GM21526 (cell line): ENCODE measurements at regions not wholly inside any gene's neighbourhood (a gene's known extent, or its start where the extent isn't known, plus 50 kb on each side); places are given as distances from the start of the nearest gene placed in this dataset.

Experiments used
- ATAC-seq: cut with Tn5 transposase; IDR thresholded peaks from one replicate; pipeline ENCODE4 v1.9.1; 2021; ENCODE audit warnings: moderate library complexity; ENCODE audit not compliant: unreplicated experiment, low FRiP score

DNA sequence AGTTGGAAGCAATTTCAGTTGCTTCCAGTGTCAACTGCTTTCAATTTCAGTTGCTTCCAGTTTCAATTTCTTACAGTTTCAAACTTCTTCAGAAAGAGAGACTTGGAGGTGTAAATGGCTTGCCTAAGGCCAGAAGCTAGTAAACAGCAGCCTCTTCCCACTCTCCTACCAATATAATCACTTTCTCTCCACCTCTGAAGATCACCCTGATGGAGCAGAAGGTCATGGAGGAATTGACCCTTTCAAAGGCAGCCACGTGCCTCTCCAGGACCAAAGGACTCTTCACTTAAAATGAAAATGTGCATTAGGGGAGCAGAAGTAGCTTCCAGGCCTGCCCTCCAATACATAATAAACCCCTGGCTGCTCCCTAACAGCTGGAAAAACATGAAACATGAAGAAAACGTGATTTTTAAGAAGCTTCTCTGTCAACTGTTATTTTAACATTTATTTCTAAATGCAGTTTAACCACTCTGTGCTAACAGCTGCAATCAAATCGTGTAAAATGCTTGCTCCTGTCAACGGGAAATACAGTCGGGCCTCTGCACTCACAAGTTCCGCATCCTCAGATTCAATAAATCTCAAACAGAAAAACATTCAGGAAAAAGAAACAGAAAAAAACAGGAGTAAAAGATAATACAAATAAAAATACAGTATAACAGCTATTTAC is 1020.6 kb downstream of the XPNPEP1 start:
- peak; percentile 51 for ATAC-seq

GRCh38 chr10:108901781-108902618 is 1021.3 kb downstream of the XPNPEP1 start:
- peak; percentile 23 for ATAC-seq

GRCh38 chr10:108899670-108900069 is 1023.6 kb downstream of the XPNPEP1 start:
- no peak for ATAC-seq

DNA sequence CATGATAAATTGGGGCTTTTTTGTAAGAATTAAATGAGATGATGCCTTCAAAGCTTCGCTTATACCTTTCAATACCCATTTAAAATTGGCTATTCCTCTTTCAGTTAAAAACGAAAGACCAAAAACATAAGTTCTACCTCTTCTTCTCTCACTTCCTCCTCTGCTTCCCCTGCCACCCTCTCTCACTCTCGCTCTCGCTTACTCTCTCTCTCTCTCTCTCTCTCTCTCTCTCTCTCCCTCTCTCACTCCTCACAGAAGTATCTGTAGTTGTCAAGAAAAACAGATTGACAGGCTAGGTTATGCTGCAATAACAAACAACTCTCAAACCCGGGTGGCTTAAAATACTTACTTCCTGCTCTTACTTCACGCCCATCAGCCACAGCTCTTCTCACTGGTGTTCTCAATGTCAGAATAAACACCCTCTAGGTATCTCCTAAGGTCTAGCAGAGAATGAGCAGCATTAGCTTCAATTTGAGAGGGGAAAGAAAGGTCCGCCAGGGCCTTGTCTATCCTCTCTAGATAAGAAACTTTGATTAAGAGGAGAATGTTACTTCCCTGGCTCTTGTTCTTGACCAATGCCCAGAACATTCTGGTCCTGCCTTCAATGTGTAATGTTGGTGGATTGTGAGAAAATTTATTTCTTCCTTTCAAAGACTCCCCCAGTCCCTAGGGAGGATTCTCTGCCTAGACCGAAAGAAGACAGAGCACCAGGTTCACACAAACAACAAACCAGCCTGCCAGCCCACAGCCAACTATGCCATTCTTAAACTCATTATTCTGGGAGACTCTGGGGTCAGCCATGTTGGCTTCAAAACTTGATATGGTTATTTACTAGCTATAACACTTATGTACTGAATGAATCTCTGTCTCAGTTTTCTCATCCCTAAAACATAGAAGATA is 1028.7 kb downstream of the XPNPEP1 start:
- ATAC-seq = peak; percentile 91

- ATAC-seq = no peak
Observed at GRCh38 chr10:108877095-108877561, 1046.2 kb downstream of the XPNPEP1 start.

DNA sequence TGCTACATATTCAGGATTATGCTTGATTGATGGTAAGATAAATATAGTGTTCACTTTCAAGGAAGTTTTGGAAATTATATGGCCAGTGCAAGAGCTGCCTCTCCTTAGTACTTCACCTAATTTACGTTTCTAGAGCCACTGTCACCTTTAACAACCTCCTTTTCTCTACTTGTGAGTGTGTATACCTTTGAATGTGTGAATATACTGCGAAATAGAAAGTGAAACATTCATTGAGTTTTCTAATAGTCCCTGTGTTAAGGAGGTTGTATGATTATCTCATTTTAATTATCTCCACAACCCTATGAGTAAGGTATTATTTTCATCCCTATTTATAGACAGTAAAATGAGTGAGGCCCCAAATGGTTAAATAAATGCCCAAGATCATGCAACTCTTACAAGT is 1050.5 kb downstream of the XPNPEP1 start:
- ATAC-seq = no peak

DNA sequence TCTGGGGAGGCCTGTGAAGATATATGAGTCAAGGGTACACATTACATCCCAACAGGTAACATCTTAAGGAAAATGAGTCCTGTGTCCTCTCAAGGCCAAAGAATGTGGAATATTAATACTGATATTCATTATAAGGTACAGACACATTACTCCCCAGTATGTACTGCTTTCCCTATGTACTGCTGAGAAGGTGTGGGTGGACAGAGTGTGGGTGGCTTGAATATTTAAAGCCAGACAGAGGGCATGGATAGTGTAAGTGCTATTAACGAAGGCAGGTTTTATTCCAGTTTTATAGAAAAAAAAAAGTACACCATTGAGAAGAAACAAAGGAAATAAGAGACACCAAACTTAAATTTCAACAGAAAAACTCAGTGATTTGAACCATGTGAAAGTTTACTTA is 1054.4 kb downstream of the XPNPEP1 start:
- ATAC-seq = no peak

- no peak for ATAC-seq
Observed at GRCh38 chr10:108862676-108863350, 1060.5 kb downstream of the XPNPEP1 start.

DNA sequence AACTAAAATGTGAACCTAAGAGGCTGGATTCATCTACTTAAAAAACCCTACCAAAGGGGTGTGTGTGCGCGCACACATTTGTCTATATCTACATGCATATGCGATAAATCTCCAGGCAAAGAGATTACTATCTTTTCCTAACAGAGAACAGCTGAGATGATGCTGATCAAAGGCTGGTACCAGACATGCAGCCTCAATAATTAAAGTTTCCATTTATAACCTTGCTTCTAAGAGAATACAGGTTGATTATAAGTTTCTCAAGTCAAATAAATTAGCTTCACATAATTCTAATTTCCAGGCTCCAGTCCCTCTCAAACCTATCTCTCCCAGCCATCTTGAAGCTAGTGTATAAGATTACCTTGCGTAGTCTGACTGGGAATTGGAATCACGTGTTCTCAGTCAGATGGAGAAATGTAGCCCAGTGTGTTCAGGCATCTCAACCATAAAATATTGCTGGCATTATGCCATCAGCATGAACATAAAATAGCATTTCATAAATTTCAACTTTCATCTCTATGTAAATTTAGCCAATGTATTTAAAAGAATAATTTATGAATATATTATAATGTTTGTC is 1062.0 kb downstream of the XPNPEP1 start:
- no peak for ATAC-seq

GRCh38 chr10:108852211-108852610 is 1071.1 kb downstream of the XPNPEP1 start:
- peak; percentile 69 for ATAC-seq

- ATAC-seq = peak; percentile 95
Observed at GRCh38 chr10:108850138-108850854, 1073.0 kb downstream of the XPNPEP1 start.

DNA sequence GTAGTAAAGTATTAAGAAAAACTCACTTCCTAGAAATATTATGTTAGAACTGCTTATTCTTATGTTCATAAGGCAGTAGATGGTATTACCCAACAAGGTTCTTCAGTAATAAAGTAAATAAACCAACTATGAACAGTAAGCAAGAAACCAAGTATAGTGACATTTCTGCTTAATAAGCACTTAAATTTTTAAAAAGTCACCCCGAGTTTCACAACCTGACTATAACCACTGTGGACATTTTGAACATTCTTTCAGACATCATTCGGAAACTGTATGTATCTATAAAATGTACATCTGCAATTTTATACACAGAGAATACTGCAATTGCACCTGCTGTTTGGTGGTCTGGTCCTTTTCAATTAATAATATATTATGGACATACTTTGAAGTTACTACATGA is 1073.6 kb downstream of the XPNPEP1 start:
- ATAC-seq = peak; percentile 39

DNA sequence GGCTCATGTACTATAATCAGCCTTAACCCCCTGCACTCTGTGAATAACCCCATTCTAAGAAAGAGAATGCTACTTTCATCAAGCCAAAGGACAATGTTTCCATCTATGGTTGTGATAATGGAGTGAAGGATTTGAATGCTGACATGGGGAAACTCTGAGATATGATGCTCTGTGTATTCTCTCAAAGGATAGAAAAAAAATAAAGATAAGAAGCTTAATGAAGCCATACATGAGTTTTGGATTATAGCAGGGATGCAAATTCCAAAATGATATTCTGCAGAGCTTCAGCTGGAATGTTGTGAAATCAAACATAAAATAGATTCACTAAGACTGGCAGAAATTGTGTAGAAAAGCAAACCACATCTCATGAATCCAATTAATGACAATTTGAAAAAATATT is 1074.1 kb downstream of the XPNPEP1 start:
- ATAC-seq = no peak

- ATAC-seq = no peak
Observed at GRCh38 chr10:108848046-108848445, 1075.3 kb downstream of the XPNPEP1 start.

DNA sequence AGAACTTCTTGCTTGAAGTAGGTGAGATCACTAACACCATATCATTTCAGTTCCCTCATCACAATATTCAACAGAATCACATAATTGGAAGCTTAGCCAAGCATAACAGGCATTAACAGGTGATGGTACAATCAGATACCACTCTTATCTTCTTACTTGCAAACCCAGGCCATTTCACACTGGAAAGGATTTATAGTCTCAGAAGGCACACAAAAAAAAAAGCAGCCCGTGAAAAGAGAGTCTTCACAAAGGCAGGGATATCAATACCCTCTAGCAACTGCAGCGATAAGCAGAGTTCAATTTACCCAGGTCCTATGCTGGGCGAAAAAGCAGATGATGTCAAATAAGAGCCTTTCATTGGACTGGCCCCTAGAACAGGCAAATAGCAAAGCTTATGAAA is 1082.4 kb downstream of the XPNPEP1 start:
- ATAC-seq = no peak

- no peak for ATAC-seq
Observed at GRCh38 chr10:108836362-108836761, 1086.9 kb downstream of the XPNPEP1 start.

GRCh38 chr10:108822026-108822425 is 1101.3 kb downstream of the XPNPEP1 start:
- ATAC-seq = no peak

DNA sequence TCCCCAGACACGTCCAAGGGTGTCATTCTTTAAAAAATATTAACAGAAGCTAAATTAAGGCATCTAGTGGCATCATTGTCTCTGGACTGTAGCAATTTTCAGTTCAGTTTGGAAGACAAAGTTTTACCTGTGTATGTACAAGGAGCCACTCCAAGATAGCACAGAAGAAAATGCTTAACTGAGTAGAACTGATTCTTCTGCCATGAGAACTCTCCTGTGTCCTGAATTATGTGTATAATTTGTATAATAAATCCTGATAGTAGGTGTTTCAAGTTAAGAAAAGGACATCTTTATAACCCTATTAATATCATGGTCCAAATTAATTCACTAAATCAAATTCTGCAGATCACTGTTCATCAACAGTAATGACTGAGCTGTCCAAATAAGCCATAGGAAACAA is 1104.0 kb downstream of the XPNPEP1 start:
- ATAC-seq = no peak

- no peak for ATAC-seq
Observed at GRCh38 chr10:108817584-108817983, 1105.7 kb downstream of the XPNPEP1 start.
